Spinal cord (tissue), 9 donors: ENCODE measurements at regions not wholly inside any gene's neighbourhood (a gene's known extent, or its start where the extent isn't known, plus 50 kb on each side); places are given as distances from the start of the nearest gene placed in this dataset.

Experiments
- DNase-seq, 6 donors: peaks; one replicate each; pipeline versions ENCODE4 v3.0.0 to v3.0.0-alpha.2; 2013 to 2015; ENCODE audit warnings: low spot score in 6 of 6, low read depth in 4 of 6
- H3K27ac ChIP-seq: one replicate; pipeline ENCODE4 v1.5.1; 2013; ENCODE audit warnings: low read depth, low read length, control low read depth
- H3K27me3 ChIP-seq: one replicate; pipeline ENCODE4 v1.6.1; 2013; ENCODE audit warnings: low read length; ENCODE audit not compliant: control insufficient read depth, insufficient read depth
- H3K36me3 ChIP-seq: one replicate; pipeline ENCODE4 v1.6.1; 2013; ENCODE audit warnings: low read length; ENCODE audit not compliant: control insufficient read depth, insufficient read depth
- H3K4me1 ChIP-seq: one replicate; pipeline ENCODE4 v1.6.1; 2013; ENCODE audit warnings: low read length; ENCODE audit not compliant: control insufficient read depth, insufficient read depth
- H3K4me3 ChIP-seq: one replicate; pipeline ENCODE4 v1.5.1; 2013; ENCODE audit warnings: low read depth, low read length, control low read depth
- H3K9me3 ChIP-seq: one replicate; pipeline ENCODE4 v1.6.1; 2013; ENCODE audit warnings: low read length; ENCODE audit not compliant: control insufficient read depth, insufficient read depth
- WGBS: methylation state at CpG from one replicate; pipeline ENCODE4 v1.1.5; 2013; ENCODE audit warnings: missing lambda C conversion rate; ENCODE audit not compliant: insufficient coverage; 5-methylcytosine and 5-hydroxymethylcytosine counted together
- donor health status: healthy.

DNA sequence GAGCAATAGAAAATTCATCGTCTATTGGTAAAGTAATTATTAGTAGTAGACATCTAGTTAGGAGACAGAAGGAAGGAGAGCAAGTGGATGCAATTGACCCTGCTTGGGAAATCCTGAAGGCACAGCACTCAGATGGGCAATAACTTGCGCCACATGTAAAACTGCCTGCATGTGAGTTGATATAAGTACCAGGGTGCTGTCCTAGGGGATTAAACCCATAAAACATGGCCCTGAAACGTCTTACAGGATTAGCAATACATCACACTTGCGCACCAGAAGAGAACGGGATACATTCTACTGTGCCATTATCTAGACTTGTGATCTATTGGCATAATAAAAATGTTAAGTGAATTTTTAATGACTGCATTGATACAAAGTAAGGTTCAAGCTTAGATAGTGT lies 277.5 kb upstream of the LYPLAL1 start:
- peak in 1 of 6 donors; percentile 17 for DNase-seq
- Histone ChIP-seq H3K27me3 (no peaks in the 10 kb centered on the region), H3K27ac (no peak overlapping the region), H3K36me3 (no peaks in the 10 kb centered on the region), H3K4me1 (no peaks in the 10 kb centered on the region), H3K9me3 (no peaks in the 10 kb centered on the region), H3K4me3 (no peak overlapping the region)
- 100% methylated on average over 2 of the region's 5 CpGs for WGBS

DNA sequence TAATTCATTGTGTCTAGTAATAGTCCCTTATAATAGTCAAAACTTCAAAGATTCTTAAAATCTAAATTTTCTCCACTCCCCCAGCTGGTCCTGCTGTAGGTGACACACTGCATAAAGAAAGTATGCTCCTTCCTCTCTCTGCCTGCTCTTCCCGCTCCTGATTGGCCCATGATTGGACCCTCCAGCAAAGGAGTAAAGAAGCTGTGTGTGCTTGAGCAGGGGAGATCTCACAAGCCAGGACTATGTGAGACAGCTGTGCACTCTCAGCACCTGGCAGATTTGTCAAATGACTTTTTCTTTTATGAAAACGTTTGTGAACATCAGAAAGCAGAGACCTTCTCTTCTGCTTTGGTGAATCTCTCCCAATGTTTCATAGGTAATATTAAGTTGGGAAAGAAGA lies 274.8 kb upstream of the LYPLAL1 start:
- DNase-seq = no peak
- Histone ChIP-seq H3K36me3 (no peaks in the 10 kb centered on the region), H3K27me3 (no peaks in the 10 kb centered on the region), H3K27ac (no peak overlapping the region), H3K4me3 (no peak overlapping the region), H3K9me3 (no peaks in the 10 kb centered on the region), H3K4me1 (no peaks in the 10 kb centered on the region)
- WGBS = 40% methylated on average over 1 of the region's 2 CpGs

DNA sequence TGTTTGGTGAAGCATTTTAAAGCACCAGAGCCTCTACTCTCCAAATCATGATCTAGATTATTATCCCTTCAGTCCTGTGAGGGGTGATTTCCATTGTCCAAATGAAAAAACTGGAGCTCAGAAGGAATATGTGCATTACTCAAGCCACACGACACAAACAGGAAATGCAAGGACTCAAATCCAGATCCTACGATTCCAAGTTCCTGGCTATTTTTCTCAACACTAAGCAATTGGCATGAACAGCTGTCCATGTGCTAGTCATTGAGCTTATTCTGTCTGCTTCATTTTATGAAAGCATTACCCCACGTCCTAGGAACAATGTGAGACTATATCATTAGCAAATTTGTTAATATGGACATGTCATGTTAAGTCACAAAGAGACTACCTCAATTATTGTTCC lies 273.1 kb upstream of the LYPLAL1 start:
- no peak overlapping the region for H3K27ac ChIP-seq
- no peak for DNase-seq
- no peaks in the 10 kb centered on the region for H3K27me3 ChIP-seq
- H3K9me3 ChIP-seq = no peaks in the 10 kb centered on the region
- WGBS = 100% methylated on average over 2 of the region's 3 CpGs
- no peaks in the 10 kb centered on the region for H3K36me3 ChIP-seq
- no peak overlapping the region for H3K4me3 ChIP-seq
- H3K4me1 ChIP-seq = no peaks in the 10 kb centered on the region

DNA sequence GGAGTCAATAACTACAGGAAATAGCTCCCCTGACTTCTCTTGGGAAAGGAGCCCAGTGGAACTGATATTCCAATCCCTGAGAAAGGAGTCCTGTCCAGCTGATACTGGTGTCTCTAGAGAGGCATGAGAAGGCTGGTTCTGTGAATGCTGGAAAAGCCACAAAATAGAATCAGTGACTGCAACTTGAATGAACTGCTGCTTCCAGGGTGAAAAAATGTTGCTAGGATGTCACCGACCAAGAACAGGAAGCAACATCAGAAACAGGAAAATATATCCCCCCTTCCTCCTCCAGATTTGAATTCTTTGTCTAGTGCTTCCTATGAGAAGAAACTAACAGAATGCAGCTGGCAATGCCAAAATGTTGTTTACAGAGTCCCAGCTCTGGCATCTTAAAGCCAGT lies 269.3 kb upstream of the LYPLAL1 start:
- Histone ChIP-seq H3K27me3 (no peaks in the 10 kb centered on the region), H3K36me3 (no peaks in the 10 kb centered on the region), H3K27ac (no peak overlapping the region), H3K4me3 (no peak overlapping the region), H3K9me3 (no peaks in the 10 kb centered on the region), H3K4me1 (no peaks in the 10 kb centered on the region)
- no CpG with 5 or more reads among the region's 1 CpG for WGBS
- peak in 1 of 6 donors; percentile 20 for DNase-seq

DNA sequence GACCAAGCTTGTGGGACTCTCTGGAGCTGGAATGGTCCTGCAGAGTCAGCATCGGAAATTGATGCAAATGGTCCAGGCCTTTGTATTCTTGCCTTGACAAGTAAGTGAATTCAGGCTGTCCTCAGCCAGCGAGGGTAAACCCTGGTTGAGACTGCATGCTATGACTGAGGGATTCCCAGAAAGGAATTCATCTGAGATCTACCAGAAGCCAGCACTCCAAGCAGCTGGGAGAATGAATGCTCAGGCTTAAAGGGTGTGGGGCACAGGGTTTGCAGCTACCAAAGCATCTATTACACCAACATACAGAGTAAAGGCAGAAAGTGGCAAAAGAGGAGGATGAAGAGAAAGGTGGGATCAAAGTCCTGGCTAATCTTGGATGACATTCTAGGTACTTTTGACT lies 257.0 kb upstream of the LYPLAL1 start:
- Histone ChIP-seq H3K27me3 (no peaks in the 10 kb centered on the region), H3K36me3 (no peaks in the 10 kb centered on the region), H3K4me1 (no peaks in the 10 kb centered on the region), H3K27ac (no peak overlapping the region), H3K4me3 (no peak overlapping the region), H3K9me3 (no peaks in the 10 kb centered on the region)
- 75% methylated on average over 2 of the region's 2 CpGs for WGBS
- no peak for DNase-seq

DNA sequence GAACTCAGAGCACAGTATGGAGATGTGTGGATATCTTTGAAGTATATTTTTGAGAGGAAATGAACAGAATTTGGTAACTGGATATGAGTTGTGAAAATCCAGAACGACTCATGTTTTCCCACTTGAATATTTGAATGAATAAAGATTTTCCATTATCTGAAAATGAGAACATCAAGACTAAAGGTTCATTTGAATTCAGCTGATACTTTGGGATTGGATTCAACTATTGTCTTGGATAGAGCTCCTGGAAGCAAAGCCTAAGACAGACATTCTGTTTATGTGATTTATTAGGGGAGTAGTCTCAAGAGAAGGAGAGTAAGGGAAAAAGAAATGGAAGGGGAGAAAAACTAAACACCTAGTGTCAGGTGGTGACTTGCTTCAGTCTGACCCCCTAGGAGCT lies 256.0 kb upstream of the LYPLAL1 start:
- H3K27me3 ChIP-seq = no peaks in the 10 kb centered on the region
- H3K36me3 ChIP-seq = no peaks in the 10 kb centered on the region
- no peak overlapping the region for H3K27ac ChIP-seq
- H3K4me3 ChIP-seq = no peak overlapping the region
- no peaks in the 10 kb centered on the region for H3K4me1 ChIP-seq
- H3K9me3 ChIP-seq = no peaks in the 10 kb centered on the region
- DNase-seq = no peak
- no CpG with 5 or more reads among the region's 1 CpG for WGBS

DNA sequence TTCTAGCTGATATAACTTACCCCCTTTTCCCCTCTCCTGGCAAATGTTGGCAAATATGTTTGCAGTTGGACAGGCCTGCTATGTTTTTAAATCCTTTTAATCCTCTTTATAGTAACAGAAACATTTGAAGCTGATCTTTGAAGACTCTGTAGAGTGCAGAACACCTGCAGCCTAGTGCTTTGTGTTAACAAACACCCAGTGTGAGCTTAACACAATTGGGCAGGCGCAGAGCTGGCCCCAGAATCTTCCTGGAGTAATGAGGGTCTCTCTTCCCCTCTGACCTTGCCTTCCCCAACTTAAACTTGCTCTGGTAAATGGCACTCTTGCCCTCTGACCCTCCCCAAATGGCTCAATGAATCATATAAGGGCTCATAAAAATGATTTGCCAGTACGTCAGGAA lies 247.9 kb upstream of the LYPLAL1 start:
- peak in 1 of 6 donors; percentile 15 for DNase-seq
- Histone ChIP-seq H3K4me3 (no peak overlapping the region), H3K27ac (no peak overlapping the region), H3K4me1 (no peaks in the 10 kb centered on the region), H3K27me3 (no peaks in the 10 kb centered on the region), H3K9me3 (no peaks in the 10 kb centered on the region), H3K36me3 (no peaks in the 10 kb centered on the region)
- WGBS = 40% methylated on average over 1 of the region's 2 CpGs

DNA sequence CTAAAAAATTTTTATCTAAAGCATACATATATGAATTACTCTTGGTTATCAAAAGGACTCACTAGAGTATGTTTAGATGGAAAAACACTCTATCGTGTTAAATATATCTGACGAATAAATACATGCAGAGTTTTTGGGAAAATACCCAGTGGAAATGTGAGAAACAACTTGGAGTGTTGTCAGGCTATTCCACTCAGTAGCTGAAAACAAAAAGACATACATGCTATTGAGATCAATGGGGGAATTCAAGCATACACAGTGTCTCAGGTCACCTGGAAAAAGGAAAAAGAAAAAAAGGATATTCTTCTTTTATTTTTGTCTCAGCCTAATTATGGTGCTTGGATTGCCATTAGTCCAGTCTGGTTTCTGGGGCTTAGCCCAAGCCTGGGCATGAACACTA lies 247.0 kb upstream of the LYPLAL1 start:
- DNase-seq = peak in 1 of 6 donors; percentile 16

DNA sequence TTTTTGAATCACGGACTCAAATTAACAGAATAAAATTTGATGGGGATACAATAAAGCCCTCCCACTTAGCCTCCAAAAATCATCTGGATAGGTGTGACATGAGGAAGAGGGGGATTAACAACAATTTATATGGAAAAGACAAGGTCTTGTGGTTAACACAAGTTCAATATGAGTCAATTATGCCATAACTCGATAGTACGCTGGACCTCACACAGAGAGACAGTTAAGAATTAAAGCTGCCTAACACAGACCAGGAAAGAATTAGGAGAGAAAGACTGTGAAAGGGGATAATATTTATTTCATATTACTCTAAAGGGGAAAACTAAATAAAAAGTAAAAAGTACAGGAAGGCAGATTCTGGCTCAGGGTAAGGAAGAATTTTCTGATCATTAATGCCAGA lies 243.7 kb upstream of the LYPLAL1 start:
- WGBS = no CpG with 5 or more reads among the region's 3 CpGs
- no peaks in the 10 kb centered on the region for H3K27me3 ChIP-seq
- no peaks in the 10 kb centered on the region for H3K36me3 ChIP-seq
- no peak overlapping the region for H3K27ac ChIP-seq
- no peak for DNase-seq
- no peaks in the 10 kb centered on the region for H3K9me3 ChIP-seq
- no peaks in the 10 kb centered on the region for H3K4me1 ChIP-seq
- no peak overlapping the region for H3K4me3 ChIP-seq

More for the DNA sequence above, 247.0 kb upstream of the LYPLAL1 start:
- no peak overlapping the region for H3K27ac ChIP-seq
- no peaks in the 10 kb centered on the region for H3K36me3 ChIP-seq
- no peaks in the 10 kb centered on the region for H3K4me1 ChIP-seq
- no peaks in the 10 kb centered on the region for H3K27me3 ChIP-seq
- no CpG with 5 or more reads among the region's 2 CpGs for WGBS
- H3K9me3 ChIP-seq = no peaks in the 10 kb centered on the region
- no peak overlapping the region for H3K4me3 ChIP-seq

DNA sequence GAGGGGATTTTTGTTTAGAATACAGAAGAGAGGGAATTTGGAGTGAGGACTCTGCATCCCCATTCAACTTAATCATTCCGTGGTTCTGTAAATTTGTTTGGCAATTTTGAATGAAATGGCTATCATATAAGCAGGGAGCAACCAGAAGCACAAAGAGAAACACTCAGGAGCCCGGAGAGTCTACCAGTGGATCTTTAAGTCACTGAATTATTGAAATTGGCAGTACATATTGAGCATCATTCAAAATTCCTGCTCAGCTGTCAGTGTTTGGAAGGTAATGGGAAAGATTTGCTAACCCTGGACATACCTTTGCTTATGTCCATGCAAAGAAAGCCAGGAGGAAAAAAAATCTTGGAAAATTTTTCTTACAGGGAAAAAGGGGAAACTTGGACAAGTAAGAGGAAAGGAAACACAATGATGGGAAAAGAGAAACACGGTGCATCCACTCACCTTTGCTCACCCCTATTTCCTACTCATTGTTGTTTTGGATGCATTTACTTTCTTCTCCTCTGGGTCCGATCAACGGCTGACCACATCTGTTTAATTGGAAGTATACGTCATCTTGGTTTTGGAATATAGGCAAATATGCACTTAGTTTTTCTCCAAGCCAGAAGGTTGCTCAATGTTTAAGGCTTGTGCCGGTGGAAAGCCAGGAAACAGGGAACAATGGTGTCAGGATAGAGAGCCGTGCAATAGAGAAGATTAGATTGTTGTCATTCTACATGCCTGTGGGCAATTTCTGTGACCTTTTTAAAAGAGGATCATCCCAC lies 243.0 kb upstream of the LYPLAL1 start:
- Histone ChIP-seq H3K4me1 (no peaks in the 10 kb centered on the region), H3K27ac (no peak overlapping the region), H3K4me3 (no peak overlapping the region), H3K9me3 (no peaks in the 10 kb centered on the region), H3K27me3 (no peaks in the 10 kb centered on the region), H3K36me3 (no peaks in the 10 kb centered on the region)
- no peak for DNase-seq
- no CpG with 5 or more reads among the region's 8 CpGs for WGBS
